ENCODE measurements at regions not wholly inside any gene's neighbourhood (a gene's known extent, or its start where the extent isn't known, plus 50 kb on each side); places are given as distances from the start of the nearest gene placed in this dataset.
"Not testable (repeated sequence)": the region's sequence is repeated elsewhere in the genome, so short reads cannot be mapped to it uniquely, and the experiment has no call there.

- not testable (repeated sequence) for DNase-seq
These were observed 193.9 kb downstream of the USP22 start for GRCh38 chr17:20848869-20849443.

GRCh38 chr17:20851591-20852238 is 191.1 kb downstream of the USP22 start:
- not testable (repeated sequence) for DNase-seq

GRCh38 chr17:20852239-20852989 is 190.4 kb downstream of the USP22 start:
- no peak for DNase-seq

GRCh38 chr17:20852990-20853370 is 189.8 kb downstream of the USP22 start:
- DNase-seq: no peak

GRCh38 chr17:20855910-20856470 is 186.8 kb downstream of the USP22 start:
- not testable (repeated sequence) for DNase-seq

GRCh38 chr17:20866444-20867209 is 176.2 kb downstream of the USP22 start:
- not testable (repeated sequence) for DNase-seq

- not testable (repeated sequence) for DNase-seq
These were observed 175.3 kb downstream of the USP22 start for GRCh38 chr17:20867436-20867937.

- DNase-seq: not testable (repeated sequence)
These were observed 174.7 kb downstream of the USP22 start for GRCh38 chr17:20867938-20868661.

- DNase-seq: not testable (repeated sequence)
These were observed 174.2 kb downstream of the USP22 start for GRCh38 chr17:20868662-20869007.

- DNase-seq: not testable (repeated sequence)
These were observed 169.6 kb downstream of the USP22 start for GRCh38 chr17:20873173-20873572.

- not testable (repeated sequence) for DNase-seq
These were observed 169.0 kb downstream of the USP22 start for GRCh38 chr17:20873688-20874328.

GRCh38 chr17:20877384-20877783 is 165.4 kb downstream of the USP22 start:
- not testable (repeated sequence) for DNase-seq

- no peak for DNase-seq
These were observed 152.5 kb downstream of the USP22 start for GRCh38 chr17:20890338-20890737.

- not testable (repeated sequence) for DNase-seq
These were observed 147.4 kb downstream of the USP22 start for GRCh38 chr17:20895426-20895825.

GRCh38 chr17:20896153-20896649 is 146.6 kb downstream of the USP22 start:
- peak; percentile 19 for DNase-seq

GRCh38 chr17:20898726-20899125 is 144.1 kb downstream of the USP22 start:
- not testable (repeated sequence) for DNase-seq

- DNase-seq: not testable (repeated sequence)
These were observed 140.3 kb downstream of the USP22 start for GRCh38 chr17:20902496-20902895.

- DNase-seq: not testable (repeated sequence)
These were observed 139.3 kb downstream of the USP22 start for GRCh38 chr17:20903549-20903948.

- peak; percentile 76 for DNase-seq
These were observed 134.2 kb downstream of the USP22 start for GRCh38 chr17:20908313-20909267.

- no peak for DNase-seq
These were observed 128.2 kb downstream of the USP22 start for GRCh38 chr17:20914658-20915057.

Measured in stimulated activated CD4-positive, alpha-beta T cell treated with anti-CD3 and anti-CD28 coated beads, Interleukin-12 subunit alpha, Interleukin-12 subunit beta, amount 100 ng/mL, for 4 hours (primary cell).